BE2C (cell line): ENCODE measurements at regions not wholly inside any gene's neighbourhood (a gene's known extent, or its start where the extent isn't known, plus 50 kb on each side); places are given as distances from the start of the nearest gene placed in this dataset.

ENCODE experiments used
- DNase-seq: peaks from one replicate; pipeline ENCODE4 v3.0.0-alpha.2; 2020
- H3K27me3 ChIP-seq: fragments of 250-450 bp; sonication (Bioruptor Pico); 2 replicates; pipeline ENCODE4 v1.5.1; 2020; ENCODE audit warnings: mild to moderate bottlenecking
- H3K36me3 ChIP-seq: fragments of 250-450 bp; sonication (Bioruptor Pico); 2 replicates; pipeline ENCODE4 v1.5.1; 2020; ENCODE audit warnings: mild to moderate bottlenecking
- H3K4me1 ChIP-seq: fragments of 250-450 bp; sonication (Bioruptor Pico); 2 replicates; pipeline ENCODE4 v1.5.1; 2020
- H3K4me3 ChIP-seq: 2 replicates; pipeline ENCODE4 v1.5.1; 2011; ENCODE audit warnings: low read depth, low read length
- H3K9me3 ChIP-seq: fragments of 250-450 bp; sonication (Bioruptor Pico); 2 replicates; pipeline ENCODE4 v1.5.1; 2020
- TF ChIP-seq, protein P1 (sequence below): IDR thresholded peaks from 2 replicates; pipeline ENCODE4 v1.5.1; 2012; ENCODE audit warnings: mild to moderate bottlenecking, low read depth, low read length

DNA sequence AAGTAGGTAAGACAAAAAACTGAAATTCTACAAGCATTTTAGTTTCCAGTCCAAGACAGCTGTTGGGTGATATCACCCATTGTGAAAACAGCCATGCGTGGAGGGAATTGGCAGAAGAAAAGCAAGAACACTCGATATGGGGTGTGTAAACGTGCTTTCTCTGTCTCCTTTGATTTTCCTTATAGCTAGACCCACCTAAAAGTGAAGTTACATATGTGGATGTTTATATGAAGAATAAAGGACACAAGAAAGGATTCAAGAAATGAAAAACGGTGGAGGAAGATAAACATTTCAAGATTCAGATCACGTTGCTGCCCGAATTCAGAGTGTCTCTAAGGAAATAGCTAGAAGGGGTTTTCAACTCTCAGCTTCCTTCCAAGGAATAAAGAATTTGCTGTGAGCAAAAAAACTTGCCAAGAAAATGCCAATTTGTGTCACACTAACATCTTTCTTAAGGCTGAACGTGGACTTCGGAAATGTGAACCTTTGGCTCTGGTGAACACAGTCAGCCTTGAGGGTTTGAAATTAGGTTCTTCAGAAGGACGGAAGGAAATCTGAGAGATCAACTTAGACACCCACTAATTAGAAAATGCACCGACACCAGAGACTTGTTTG is 269.0 kb upstream of the ADAMTS9 start:
- Histone ChIP-seq H3K9me3 (no peaks in the 10 kb centered on the region), H3K4me1 (peaks cover 11% of the 10 kb centered on the region; the same call in 1 of the 2 replicates), H3K36me3 (no peaks in the 10 kb centered on the region), H3K4me3 (no peak overlapping the region), H3K27me3 (no peaks in the 10 kb centered on the region)
- TF ChIP-seq, protein P1, sequence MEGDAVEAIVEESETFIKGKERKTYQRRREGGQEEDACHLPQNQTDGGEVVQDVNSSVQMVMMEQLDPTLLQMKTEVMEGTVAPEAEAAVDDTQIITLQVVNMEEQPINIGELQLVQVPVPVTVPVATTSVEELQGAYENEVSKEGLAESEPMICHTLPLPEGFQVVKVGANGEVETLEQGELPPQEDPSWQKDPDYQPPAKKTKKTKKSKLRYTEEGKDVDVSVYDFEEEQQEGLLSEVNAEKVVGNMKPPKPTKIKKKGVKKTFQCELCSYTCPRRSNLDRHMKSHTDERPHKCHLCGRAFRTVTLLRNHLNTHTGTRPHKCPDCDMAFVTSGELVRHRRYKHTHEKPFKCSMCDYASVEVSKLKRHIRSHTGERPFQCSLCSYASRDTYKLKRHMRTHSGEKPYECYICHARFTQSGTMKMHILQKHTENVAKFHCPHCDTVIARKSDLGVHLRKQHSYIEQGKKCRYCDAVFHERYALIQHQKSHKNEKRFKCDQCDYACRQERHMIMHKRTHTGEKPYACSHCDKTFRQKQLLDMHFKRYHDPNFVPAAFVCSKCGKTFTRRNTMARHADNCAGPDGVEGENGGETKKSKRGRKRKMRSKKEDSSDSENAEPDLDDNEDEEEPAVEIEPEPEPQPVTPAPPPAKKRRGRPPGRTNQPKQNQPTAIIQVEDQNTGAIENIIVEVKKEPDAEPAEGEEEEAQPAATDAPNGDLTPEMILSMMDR = no peak
- DNase-seq = no peak

DNA sequence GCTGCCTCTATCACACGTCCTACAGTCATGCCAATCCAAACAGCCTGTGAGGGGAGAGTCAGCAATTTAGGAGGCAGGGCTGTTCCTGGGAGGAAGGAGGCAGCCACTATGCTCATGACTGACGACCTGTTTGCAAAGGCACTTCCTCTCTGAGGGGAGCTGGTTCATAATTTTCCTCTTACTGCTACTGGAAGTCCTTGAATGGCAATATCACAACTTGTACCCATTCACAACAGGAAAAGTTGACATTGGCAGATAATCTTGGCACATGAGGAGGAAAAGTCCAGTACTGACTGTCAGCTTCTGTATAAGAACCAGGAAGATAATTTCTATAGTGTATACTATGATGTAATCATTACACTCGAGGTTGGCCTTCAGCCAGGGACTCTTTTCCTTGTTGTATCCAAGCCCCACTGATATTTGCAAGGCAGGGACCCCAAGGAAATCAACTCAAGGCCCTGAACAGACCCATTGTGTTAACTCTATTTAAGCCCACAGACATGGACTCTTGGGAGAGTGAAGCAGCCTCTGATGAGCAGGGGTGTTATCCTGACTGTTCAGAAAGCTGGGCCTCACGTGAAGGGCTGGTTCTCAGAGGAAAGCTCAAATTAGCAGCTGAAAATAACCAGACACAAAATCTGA is 267.3 kb upstream of the ADAMTS9 start:
- Histone ChIP-seq H3K27me3 (no peaks in the 10 kb centered on the region), H3K36me3 (no peaks in the 10 kb centered on the region), H3K4me3 (no peak overlapping the region), H3K4me1 (peaks cover 11% of the 10 kb centered on the region; the same call in 1 of the 2 replicates), H3K9me3 (no peaks in the 10 kb centered on the region)
- TF ChIP-seq, protein P1 = no peak
- peak; percentile 51 for DNase-seq

DNA sequence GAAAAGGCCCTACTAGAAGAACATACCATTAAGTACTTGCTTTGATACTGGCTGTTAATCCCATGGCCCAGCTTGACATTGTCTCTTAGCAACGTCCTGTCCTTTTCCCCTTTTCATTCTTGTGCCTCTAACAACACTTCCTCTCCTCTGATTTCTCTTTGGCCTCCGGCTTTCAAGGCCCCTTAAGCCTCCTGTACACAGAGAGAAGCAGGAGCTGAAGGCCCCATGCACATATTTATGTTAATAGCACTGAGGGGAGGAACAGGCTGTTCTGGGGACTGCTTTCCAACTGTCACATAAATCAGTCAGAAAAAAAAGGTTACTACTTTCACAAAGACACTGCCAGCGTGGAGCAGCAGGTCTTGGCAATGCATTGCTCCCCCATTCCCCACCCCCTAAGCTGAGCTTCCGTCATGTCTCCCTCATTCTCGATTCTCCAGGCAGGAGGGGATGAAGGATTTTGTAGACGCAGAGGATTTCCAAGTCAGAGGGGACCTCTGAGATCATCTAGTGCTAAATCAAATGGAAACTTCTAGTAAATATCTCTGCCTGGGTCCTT is 257.4 kb upstream of the ADAMTS9 start:
- H3K4me1 ChIP-seq = no peaks in the 10 kb centered on the region
- no peaks in the 10 kb centered on the region for H3K36me3 ChIP-seq
- H3K27me3 ChIP-seq = no peaks in the 10 kb centered on the region
- TF ChIP-seq, protein P1 = no peak
- no peaks in the 10 kb centered on the region for H3K9me3 ChIP-seq
- no peak overlapping the region for H3K4me3 ChIP-seq
- no peak for DNase-seq

DNA sequence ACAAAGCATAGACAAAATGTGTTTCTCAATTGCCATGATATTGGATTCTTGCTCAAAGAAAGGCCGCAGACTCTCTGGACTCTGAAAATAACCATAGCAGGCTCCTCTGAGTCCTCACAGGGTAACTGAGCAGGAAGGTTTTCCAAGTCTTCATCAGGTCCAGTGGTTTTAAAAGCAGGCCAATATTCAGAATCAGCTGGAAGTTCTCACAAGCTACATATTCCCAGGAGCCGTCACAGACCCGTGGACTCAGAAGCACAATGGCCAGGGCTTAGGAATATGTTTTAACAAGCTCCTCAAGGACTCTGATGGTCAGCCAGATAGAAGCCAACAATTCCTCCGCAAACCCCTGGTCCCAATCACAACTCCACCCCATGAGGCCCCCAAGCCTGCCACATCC is 256.1 kb upstream of the ADAMTS9 start:
- TF ChIP-seq, protein P1 = no peak
- Histone ChIP-seq H3K9me3 (no peaks in the 10 kb centered on the region), H3K36me3 (no peaks in the 10 kb centered on the region), H3K4me1 (no peaks in the 10 kb centered on the region), H3K4me3 (no peak overlapping the region), H3K27me3 (no peaks in the 10 kb centered on the region)
- no peak for DNase-seq

DNA sequence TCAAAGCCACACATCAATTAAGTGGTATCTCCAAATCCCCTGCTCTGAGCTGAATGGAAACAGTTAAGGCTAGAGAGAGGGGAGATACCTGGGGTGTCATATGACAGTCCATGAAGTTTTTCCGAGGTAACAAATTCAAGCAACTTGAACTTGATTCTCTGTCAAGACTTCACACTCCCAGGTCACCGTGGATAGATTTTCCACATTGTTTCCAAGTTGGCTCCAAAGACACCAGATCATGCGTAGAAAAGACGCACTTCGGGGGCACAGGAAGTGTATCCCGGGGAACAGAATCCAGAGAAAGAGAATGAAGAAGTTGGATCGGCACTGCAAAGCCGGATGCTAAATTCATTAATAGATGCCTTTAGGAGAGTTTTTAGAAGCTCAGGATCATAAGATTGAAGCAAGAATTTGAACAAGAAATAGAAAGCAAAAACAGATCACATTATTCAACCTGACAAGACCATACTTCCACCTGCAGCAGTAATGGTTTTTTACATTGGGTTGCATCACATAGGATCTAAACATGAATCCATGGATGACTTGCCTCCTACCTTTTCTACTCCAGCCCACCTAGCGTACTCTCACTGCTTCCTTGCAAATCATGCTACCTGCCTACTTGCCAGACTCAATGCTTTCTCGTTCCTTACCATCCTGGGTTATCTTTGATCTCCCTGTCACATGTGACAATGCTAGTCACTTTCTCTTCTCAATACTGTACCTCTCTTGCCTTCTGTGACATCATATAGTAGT is 253.0 kb upstream of the ADAMTS9 start:
- Histone ChIP-seq H3K36me3 (no peaks in the 10 kb centered on the region), H3K9me3 (no peaks in the 10 kb centered on the region), H3K4me1 (no peaks in the 10 kb centered on the region), H3K27me3 (no peaks in the 10 kb centered on the region), H3K4me3 (no peak overlapping the region)
- no peak for DNase-seq
- TF ChIP-seq, protein P1 = no peak
